PFSK-1 (cell line): ENCODE measurements at regions not wholly inside any gene's neighbourhood (a gene's known extent, or its start where the extent isn't known, plus 50 kb on each side); places are given as distances from the start of the nearest gene placed in this dataset.

Experiments
- FOXP2 ChIP-seq: optimal IDR thresholded peaks from 2 replicates; pipeline ENCODE3; 2011; ENCODE audit warnings: borderline replicate concordance, control low read depth, inconsistent platforms; ENCODE audit not compliant: insufficient read depth; ENCODE audit errors: extremely low read length, extremely low read depth
- POLR2AphosphoS5 ChIP-seq: IDR thresholded peaks from 2 replicates; pipeline ENCODE4 v1.6.1; 2012; ENCODE audit warnings: low read depth, mild to moderate bottlenecking, control low read depth, low read length, moderate library complexity
- REST ChIP-seq, 2 experiments: IDR thresholded peaks; 2 replicates each; pipeline versions ENCODE4 v1.6.1 to v1.8.0; 2011 to 2012; ENCODE audit warnings: low read depth in 2 of 2, low read length in 2 of 2, control low read depth in 1 of 2, inconsistent platforms in 1 of 2, mild to moderate bottlenecking in 1 of 2, moderate library complexity in 1 of 2; ENCODE audit not compliant: insufficient read depth in 1 of 2
- SIN3A ChIP-seq: IDR thresholded peaks from 2 replicates; pipeline ENCODE4 v1.6.1; 2012; ENCODE audit warnings: mild to moderate bottlenecking, low read length, moderate library complexity, borderline replicate concordance; ENCODE audit not compliant: insufficient read depth
- TAF1 ChIP-seq: IDR thresholded peaks from 2 replicates; pipeline ENCODE4 v1.6.1; 2012; ENCODE audit warnings: low read length, control low read depth, borderline replicate concordance; ENCODE audit not compliant: insufficient read depth

GRCh38 chr6:44537306-44538049 lies 150.0 kb downstream of the CDC5L start:
- TF ChIP-seq REST (IDR thresholded peaks at IDR 0.05; ENCODE audit: insufficient read depth in 1 of 2, low read depth in 2 of 2, low read length in 2 of 2) (no peak), POLR2AphosphoS5 (no peak), SIN3A (no peak), FOXP2 (no peak), TAF1 (no peak)

- TF ChIP-seq FOXP2, result no peak
- no peak for TF ChIP-seq SIN3A
- TF ChIP-seq TAF1, result no peak
- no peak for TF ChIP-seq REST (IDR thresholded peaks at IDR 0.05; ENCODE audit: insufficient read depth in 1 of 2, low read depth in 2 of 2, low read length in 2 of 2)
- TF ChIP-seq POLR2AphosphoS5, result no peak
These were observed 150.8 kb downstream of the CDC5L start for GRCh38 chr6:44538131-44538806.

GRCh38 chr6:44538807-44539201 lies 151.3 kb downstream of the CDC5L start:
- TF ChIP-seq TAF1, result no peak
- TF ChIP-seq FOXP2, result no peak
- TF ChIP-seq SIN3A, result no peak
- no peak for TF ChIP-seq POLR2AphosphoS5
- TF ChIP-seq REST (IDR thresholded peaks at IDR 0.05; ENCODE audit: insufficient read depth in 1 of 2, low read depth in 2 of 2, low read length in 2 of 2), result no peak

- TF ChIP-seq POLR2AphosphoS5 (no peak), TAF1 (no peak), SIN3A (no peak), FOXP2 (no peak), REST (IDR thresholded peaks at IDR 0.05; ENCODE audit: insufficient read depth in 1 of 2, low read depth in 2 of 2, low read length in 2 of 2) (no peak)
These were observed 152.3 kb downstream of the CDC5L start for GRCh38 chr6:44539701-44540355.
